Immature natural killer cell (primary cell): ENCODE measurements at regions not wholly inside any gene's neighbourhood (a gene's known extent, or its start where the extent isn't known, plus 50 kb on each side); places are given as distances from the start of the nearest gene placed in this dataset.
"Not testable (repeated sequence)": the region's sequence is repeated elsewhere in the genome, so short reads cannot be mapped to it uniquely, and the experiment has no call there.

Experiments used
- DNase-seq, 3 donors: peaks; one replicate each; pipeline ENCODE4 v3.0.0; 2022; ENCODE audit warnings: mixed read lengths in 1 of 3
- H3K27ac Mint-ChIP-seq, 6 donors: one replicate each; pipeline ENCODE4 v1.8.0; 2020; ENCODE audit warnings: mixed read lengths in 6 of 6, mild to moderate bottlenecking in 5 of 6, inconsistent platforms in 4 of 6, moderate library complexity in 3 of 6
- H3K27me3 Mint-ChIP-seq, 3 donors: one replicate each; pipeline ENCODE4 v1.8.0; 2020 to 2021; ENCODE audit warnings: low read depth in 3 of 3, mild to moderate bottlenecking in 3 of 3, mixed read lengths in 3 of 3, moderate library complexity in 3 of 3, inconsistent platforms in 1 of 3
- H3K36me3 Mint-ChIP-seq, 3 donors: one replicate each; pipeline ENCODE4 v1.8.0; 2020; ENCODE audit warnings: mixed read lengths in 3 of 3, inconsistent platforms in 2 of 3, mild to moderate bottlenecking in 2 of 3
- H3K4me1 Mint-ChIP-seq, 2 donors: one replicate each; pipeline ENCODE4 v1.8.0; 2020; ENCODE audit warnings: inconsistent platforms in 2 of 2, mild to moderate bottlenecking in 2 of 2, mixed read lengths in 2 of 2, moderate library complexity in 1 of 2
- H3K4me3 Mint-ChIP-seq, 5 donors: one replicate each; pipeline ENCODE4 v1.8.0; 2020; ENCODE audit warnings: mild to moderate bottlenecking in 5 of 5, mixed read lengths in 5 of 5, inconsistent platforms in 3 of 5, moderate library complexity in 3 of 5
- H3K9me3 Mint-ChIP-seq, 6 donors: one replicate each; pipeline ENCODE4 v1.8.0; 2020; ENCODE audit warnings: mild to moderate bottlenecking in 6 of 6, mixed read lengths in 6 of 6, inconsistent platforms in 4 of 6, moderate library complexity in 3 of 6

DNA sequence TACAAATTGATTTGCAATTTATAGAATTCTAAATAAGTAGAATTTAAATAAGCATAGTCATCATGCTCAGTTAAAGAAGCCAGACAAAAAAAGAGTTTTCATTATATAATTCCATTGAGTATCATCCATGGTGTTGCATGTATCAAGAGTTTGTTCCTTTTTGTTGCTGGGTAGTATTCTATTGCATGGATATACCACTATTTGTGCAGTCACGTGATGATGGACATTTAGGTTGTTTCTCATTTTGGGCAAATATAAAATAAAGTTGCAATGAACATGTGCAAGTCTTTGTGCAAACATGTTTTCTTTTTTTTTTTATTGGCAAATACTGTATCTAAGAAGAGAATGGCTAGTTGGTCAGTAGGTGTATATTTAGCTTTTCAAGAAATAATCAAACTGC is 186.2 kb upstream of the FRMD6 start:
- H3K9me3 Mint-ChIP-seq = peaks cover 0 to 1% (median 0%) of the 10 kb centered on the region in 6 donors
- H3K27ac Mint-ChIP-seq = no peak overlapping the region
- DNase-seq = no peak
- peaks cover 0 to 2% (median under 1%) of the 10 kb centered on the region in 3 donors for H3K27me3 Mint-ChIP-seq
- H3K4me3 Mint-ChIP-seq = no peak overlapping the region
- no peaks in the 10 kb centered on the region for H3K36me3 Mint-ChIP-seq
- no peaks in the 10 kb centered on the region for H3K4me1 Mint-ChIP-seq

DNA sequence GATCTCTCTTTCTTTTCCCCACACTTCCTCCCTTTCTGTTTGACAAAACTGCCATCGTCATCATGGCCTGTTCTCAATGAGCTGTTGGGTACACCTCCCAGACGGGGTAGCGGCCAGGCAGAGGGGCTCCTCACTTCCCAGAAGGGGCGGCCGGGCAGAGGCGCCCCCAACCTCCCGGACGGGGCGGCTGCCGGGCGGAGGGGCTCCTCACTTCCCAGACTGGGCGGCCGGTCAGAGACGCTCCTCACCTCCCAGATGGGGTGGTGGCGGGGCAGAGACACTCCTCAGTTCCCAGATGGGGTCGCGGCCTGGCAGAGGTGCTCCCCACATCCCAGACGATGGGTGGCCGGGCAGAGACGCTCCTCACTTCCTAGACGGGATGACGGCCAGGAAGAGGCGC is 184.3 kb upstream of the FRMD6 start:
- not testable (repeated sequence) for H3K4me1 Mint-ChIP-seq, H3K9me3 Mint-ChIP-seq, H3K27me3 Mint-ChIP-seq, H3K4me3 Mint-ChIP-seq, H3K36me3 Mint-ChIP-seq, H3K27ac Mint-ChIP-seq, DNase-seq

DNA sequence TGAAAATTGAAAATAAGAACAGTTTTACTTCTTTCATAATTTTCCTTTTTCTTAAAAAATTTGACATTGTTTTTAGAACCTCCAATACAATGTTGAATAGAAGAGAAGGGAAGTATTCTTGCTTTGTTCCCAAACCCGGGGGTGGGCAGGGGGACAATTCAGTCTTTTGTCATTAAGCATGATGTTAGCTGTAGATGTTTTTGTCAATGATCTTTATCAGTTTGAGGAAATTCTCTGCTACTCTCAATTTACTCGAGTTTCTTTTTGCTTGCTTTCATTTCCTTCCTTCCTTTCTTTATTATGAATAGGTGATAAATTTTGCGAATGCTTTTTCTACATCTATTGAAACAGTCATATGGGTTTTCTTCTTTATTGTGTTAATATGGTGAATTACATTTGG is 183.2 kb upstream of the FRMD6 start:
- H3K4me1 Mint-ChIP-seq = no peaks in the 10 kb centered on the region
- H3K36me3 Mint-ChIP-seq = no peaks in the 10 kb centered on the region
- H3K27me3 Mint-ChIP-seq = peaks cover 3 to 8% (median 6%) of the 10 kb centered on the region in 3 donors
- H3K9me3 Mint-ChIP-seq = peaks cover 0 to 1% (median 0%) of the 10 kb centered on the region in 6 donors
- no peak for DNase-seq
- no peak overlapping the region for H3K27ac Mint-ChIP-seq
- H3K4me3 Mint-ChIP-seq = no peak overlapping the region

DNA sequence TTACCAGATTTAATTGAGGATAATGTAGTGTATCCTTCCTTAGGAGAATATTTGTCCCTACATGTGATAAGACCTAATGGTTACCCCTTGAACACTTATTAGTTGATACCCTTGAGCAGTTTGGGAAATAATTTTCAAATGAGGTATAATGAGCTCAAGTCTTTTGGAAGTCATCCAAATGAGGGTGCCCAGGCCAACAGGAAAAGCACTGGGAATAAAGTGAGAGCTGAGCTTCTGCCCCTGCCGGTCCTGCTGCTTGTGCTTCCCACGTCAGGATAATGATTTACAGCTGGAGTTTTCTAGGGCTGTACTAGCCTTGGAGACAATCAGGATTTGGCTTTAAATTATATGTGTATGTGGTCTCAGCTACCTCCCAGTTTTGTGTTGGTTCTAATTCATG is 178.8 kb upstream of the FRMD6 start:
- H3K27ac Mint-ChIP-seq = no peak overlapping the region
- H3K9me3 Mint-ChIP-seq = no peaks in the 10 kb centered on the region
- peaks cover 5 to 8% (median 6%) of the 10 kb centered on the region in 3 donors for H3K27me3 Mint-ChIP-seq
- H3K4me1 Mint-ChIP-seq = no peaks in the 10 kb centered on the region
- DNase-seq = no peak
- no peaks in the 10 kb centered on the region for H3K36me3 Mint-ChIP-seq
- H3K4me3 Mint-ChIP-seq = no peak overlapping the region

DNA sequence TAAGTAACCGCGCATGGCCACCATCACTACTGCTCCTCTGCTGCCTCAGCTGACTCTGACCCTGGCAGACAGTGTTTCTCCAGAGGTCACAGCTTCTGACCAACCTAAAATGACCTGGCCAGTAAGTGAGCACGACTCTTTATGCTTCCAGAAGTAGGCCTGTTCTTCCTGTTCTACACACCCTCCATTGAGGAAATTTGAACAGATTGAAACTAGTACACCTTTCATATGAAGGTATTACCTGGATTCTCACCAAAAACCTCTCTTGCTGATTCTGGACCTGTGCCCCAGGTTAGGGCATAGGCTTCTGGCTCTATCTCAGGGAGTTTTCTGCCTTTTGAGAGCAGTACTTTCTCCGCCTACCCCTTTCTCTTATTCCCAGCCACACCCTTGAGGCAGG is 178.4 kb upstream of the FRMD6 start:
- Mint-ChIP-seq H3K36me3 (no peaks in the 10 kb centered on the region), H3K27me3 (peaks cover 5 to 8% (median 6%) of the 10 kb centered on the region in 3 donors), H3K9me3 (no peaks in the 10 kb centered on the region), H3K4me1 (no peaks in the 10 kb centered on the region), H3K27ac (no peak overlapping the region), H3K4me3 (no peak overlapping the region)
- no peak for DNase-seq

DNA sequence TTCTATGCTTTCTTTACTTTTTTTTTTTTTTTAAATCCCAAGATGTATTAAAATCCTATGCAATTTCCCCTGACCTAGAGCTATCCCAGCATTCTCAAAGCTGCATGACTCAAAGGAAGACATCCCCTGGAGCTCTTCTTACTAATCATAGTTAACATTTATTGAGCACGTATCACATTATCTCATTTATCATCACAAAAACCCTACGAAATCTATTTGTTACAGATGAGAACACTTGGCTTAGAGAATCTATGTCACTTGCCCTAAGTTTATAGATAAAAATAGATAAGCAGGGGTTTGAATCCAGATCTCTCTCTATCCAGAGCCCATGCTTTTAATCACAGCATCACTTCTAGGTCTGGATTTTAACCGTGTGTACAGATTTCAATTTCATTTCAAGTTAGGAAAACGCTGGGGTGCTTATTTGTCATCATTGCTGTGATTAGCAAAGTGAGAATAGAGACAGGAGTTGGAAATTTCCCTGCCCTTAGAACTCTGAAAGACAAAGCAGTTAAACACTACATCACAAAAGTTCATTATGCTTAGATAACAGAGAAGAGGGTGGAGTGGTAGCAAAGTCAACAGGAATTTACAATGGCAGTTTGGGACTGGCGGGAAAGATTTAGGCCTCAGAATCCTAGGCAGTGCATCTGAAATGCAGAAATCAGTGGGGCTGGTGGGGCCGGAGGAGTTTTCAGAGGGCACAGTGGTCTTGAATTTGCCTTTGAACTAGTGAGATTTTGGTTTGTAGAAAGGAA is 177.7 kb upstream of the FRMD6 start:
- Mint-ChIP-seq H3K4me1 (no peaks in the 10 kb centered on the region), H3K9me3 (no peaks in the 10 kb centered on the region), H3K4me3 (no peak overlapping the region), H3K27me3 (peaks cover 5 to 8% (median 6%) of the 10 kb centered on the region in 3 donors), H3K27ac (no peak overlapping the region), H3K36me3 (no peaks in the 10 kb centered on the region)
- no peak for DNase-seq

DNA sequence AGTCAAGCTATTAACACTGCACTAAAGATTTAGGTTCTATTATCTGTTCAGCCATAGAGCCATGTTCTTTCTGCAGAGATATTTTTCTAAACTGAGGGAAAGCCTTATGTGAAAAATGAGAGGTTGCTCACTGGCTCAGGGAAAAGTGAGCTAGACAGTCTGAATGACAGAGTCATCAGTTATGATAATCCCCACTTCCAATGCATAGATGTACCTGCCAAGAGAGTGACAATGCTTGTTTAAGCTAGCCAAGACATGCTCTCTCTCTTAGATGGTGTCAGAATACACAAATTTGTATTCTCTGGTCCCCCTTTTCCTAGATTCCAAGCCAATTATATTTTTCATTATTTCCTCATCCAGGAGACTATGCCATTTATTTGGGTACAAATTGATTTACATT is 176.9 kb upstream of the FRMD6 start:
- H3K27ac Mint-ChIP-seq = no peak overlapping the region
- H3K27me3 Mint-ChIP-seq = peaks cover 5 to 6% (median 6%) of the 10 kb centered on the region in 3 donors
- H3K4me1 Mint-ChIP-seq = no peaks in the 10 kb centered on the region
- no peak for DNase-seq
- no peaks in the 10 kb centered on the region for H3K9me3 Mint-ChIP-seq
- no peaks in the 10 kb centered on the region for H3K36me3 Mint-ChIP-seq
- no peak overlapping the region for H3K4me3 Mint-ChIP-seq

DNA sequence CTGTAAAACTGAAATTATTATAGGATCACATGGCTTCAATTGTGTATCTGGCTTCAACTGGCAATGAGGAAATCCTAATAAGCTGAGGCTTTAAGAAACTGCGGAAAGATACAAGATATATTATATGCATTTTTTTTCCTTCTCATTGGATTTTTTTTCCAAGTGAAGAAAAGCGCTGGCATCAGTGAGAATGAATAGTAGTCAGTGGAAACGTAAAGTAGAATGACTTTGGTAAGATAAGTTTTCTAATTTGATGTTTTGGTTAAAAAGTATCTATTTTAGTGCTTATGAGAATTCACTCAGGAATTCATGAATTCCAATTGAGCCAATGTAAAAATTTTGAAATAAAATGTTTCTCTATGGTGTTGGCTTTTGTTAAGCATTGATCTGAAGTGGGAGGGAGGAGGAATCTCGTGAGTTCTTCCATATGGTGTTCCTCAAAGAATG is 173.5 kb upstream of the FRMD6 start:
- H3K36me3 Mint-ChIP-seq = no peaks in the 10 kb centered on the region
- H3K9me3 Mint-ChIP-seq = no peaks in the 10 kb centered on the region
- DNase-seq = no peak

DNA sequence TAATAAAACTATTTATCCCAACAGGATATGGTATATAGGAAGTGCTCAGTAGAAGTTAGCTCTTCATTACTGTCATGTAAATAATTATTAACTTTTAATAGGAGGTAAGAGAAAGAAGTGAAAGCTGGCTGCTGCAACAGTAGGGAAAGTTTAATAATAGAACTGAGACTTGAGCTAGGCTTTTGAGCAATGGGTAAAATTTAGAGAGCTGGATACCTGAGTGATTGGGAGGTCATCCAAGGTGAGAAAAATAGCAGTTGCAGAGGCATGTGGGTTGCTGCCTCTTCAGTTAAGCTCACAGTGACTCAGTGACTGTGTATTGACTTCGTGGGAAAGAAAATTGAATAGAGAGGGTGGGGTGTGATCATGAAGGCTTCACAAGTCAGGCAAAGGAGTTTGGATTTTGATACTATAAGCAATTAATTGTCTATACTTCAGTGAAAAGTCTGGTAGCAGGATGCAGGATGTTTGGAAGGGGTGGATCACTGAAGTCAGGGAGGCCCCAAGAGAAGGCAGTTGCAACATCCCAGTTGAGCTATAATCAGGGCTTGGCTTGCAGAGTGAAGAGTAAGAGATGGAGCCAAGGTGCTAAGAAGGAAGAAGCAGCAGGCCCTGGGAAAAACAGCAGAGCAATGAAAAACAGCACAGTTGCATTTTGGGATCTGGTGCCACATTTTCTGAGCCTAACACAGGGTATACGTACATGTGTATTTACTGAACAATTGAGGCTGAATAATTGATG is 172.0 kb upstream of the FRMD6 start:
- DNase-seq = no peak
- Mint-ChIP-seq H3K9me3 (peaks cover 0 to 1% (median 0%) of the 10 kb centered on the region in 6 donors), H3K4me3 (no peak overlapping the region), H3K27ac (no peak overlapping the region), H3K4me1 (no peaks in the 10 kb centered on the region), H3K36me3 (no peaks in the 10 kb centered on the region), H3K27me3 (peaks cover 0 to 3% (median 0%) of the 10 kb centered on the region in 3 donors)

More for the DNA sequence above, 173.5 kb upstream of the FRMD6 start:
- H3K27ac Mint-ChIP-seq = no peak overlapping the region
- H3K4me1 Mint-ChIP-seq = no peaks in the 10 kb centered on the region
- H3K27me3 Mint-ChIP-seq = peaks cover 3 to 6% (median 3%) of the 10 kb centered on the region in 3 donors
- no peak overlapping the region for H3K4me3 Mint-ChIP-seq

DNA sequence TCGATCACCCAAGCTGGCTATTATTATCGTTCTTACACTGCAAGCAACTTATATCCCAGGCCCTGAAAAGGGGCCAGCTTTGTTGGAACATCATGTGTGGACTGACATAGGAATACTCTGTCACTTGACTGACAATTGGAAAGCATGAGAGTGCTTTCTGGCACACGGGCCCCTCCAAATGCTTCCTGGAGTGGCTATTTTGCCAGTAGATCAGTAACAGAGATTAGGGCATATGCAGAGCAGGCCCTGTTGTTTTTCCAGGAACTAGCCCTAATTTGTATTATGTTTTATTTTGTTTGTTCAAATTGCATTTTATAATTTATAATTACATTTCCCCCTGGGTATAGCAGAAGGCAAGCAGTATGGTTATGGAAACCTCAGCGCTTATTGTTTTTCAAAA is 170.1 kb upstream of the FRMD6 start:
- no peak for DNase-seq

DNA sequence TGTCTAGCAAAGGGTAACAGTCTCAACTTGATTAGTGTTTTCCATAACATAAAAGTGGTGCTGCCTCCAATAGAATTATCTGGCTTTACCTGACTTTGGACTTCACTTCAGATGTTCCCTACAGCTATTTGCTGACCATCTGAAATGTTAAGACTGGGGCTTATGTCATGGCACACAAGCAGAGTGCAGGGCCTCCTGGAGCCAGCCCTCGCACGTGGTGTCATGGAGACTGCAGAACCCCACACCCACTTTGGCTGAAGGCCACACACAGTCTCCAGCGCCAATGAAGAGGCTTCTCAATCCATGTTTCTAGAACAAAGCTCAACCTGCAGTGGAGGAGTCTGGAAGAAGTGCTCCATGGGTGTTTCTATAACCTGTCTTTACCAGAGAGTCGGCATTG is 169.6 kb upstream of the FRMD6 start:
- Mint-ChIP-seq H3K27ac (no peak overlapping the region), H3K36me3 (no peaks in the 10 kb centered on the region), H3K4me1 (no peaks in the 10 kb centered on the region), H3K4me3 (no peak overlapping the region), H3K9me3 (peaks cover 0 to 1% (median 0%) of the 10 kb centered on the region in 6 donors), H3K27me3 (peaks cover 0 to 3% (median 2%) of the 10 kb centered on the region in 3 donors)
- no peak for DNase-seq

More for the DNA sequence above, 170.1 kb upstream of the FRMD6 start:
- no peak overlapping the region for H3K4me3 Mint-ChIP-seq
- no peak overlapping the region for H3K27ac Mint-ChIP-seq
- H3K4me1 Mint-ChIP-seq = no peaks in the 10 kb centered on the region
- no peaks in the 10 kb centered on the region for H3K36me3 Mint-ChIP-seq
- H3K9me3 Mint-ChIP-seq = peaks cover 0 to 1% (median 0%) of the 10 kb centered on the region in 6 donors
- H3K27me3 Mint-ChIP-seq = peaks cover 0 to 3% (median 2%) of the 10 kb centered on the region in 3 donors

DNA sequence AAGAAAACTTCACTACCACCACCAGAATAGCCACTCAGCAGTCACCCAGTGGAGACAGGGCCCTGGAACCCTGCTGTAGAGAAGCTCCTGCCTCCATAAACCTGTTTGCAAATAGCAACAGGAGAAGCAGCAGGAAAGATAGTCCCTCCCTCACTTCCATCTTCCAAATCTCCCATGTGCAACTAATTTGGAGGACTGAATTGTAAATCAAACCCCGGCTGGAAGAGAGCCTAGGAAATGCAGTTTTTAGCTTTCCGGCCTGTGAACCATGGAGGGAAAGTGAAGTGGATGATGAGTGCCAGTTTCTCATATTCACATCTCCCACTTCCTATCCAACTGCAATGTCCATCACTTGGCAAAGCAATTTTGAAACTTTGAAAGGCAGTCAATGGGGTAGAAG is 167.2 kb upstream of the FRMD6 start:
- Mint-ChIP-seq H3K36me3 (no peaks in the 10 kb centered on the region), H3K4me1 (no peaks in the 10 kb centered on the region), H3K9me3 (peaks cover 0 to 1% (median 0%) of the 10 kb centered on the region in 6 donors), H3K4me3 (no peak overlapping the region), H3K27me3 (peaks cover 0 to 3% (median 2%) of the 10 kb centered on the region in 3 donors), H3K27ac (no peak overlapping the region)
- no peak for DNase-seq

DNA sequence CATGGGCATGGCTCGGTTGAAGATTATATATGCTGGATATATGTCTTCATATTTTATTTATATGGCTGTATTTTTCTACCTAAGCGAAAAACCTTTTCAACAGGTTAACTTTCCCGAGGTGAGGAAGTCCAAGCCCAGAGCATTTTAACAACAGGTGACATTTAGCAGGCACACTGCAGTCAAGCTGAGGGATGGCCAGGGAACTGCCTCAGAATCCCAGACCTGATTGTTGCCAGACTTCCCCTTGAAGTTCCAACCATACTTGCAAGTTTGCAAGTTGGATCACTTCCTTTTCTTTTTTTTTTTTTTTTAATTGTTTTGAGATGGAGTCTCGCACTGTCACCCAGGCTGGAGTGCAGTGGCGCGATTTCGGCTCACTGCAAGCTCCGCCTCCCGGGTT is 166.0 kb upstream of the FRMD6 start:
- H3K27me3 Mint-ChIP-seq = peaks cover 0 to 3% (median 2%) of the 10 kb centered on the region in 3 donors
- H3K27ac Mint-ChIP-seq = no peak overlapping the region
- H3K9me3 Mint-ChIP-seq = peaks cover 0 to 1% (median 0%) of the 10 kb centered on the region in 6 donors
- no peak for DNase-seq
- no peaks in the 10 kb centered on the region for H3K4me1 Mint-ChIP-seq
- H3K4me3 Mint-ChIP-seq = no peak overlapping the region
- no peaks in the 10 kb centered on the region for H3K36me3 Mint-ChIP-seq

DNA sequence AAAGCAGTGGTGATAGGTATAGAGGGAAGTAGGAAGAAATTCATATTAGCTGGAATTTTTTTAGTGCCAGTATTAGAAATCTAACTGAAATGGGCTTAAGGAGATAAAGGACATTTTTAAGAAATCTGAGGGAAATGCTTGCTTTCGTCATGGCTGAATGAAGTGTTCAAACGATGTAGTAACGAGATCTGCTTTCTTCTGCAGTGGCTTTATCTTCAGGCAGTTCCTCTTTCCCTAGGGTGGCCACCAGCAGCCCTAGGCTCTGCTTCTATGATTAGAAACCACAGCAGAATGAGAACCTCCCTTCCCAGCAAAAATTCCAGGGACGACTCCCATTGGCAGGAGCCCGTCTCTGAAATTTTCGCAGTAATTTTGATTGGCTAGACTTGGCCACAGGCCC is 163.9 kb upstream of the FRMD6 start:
- no peak overlapping the region for H3K27ac Mint-ChIP-seq
- H3K27me3 Mint-ChIP-seq = peaks cover 0 to 2% (median 0%) of the 10 kb centered on the region in 3 donors
- no peak overlapping the region for H3K4me3 Mint-ChIP-seq
- no peaks in the 10 kb centered on the region for H3K36me3 Mint-ChIP-seq
- H3K9me3 Mint-ChIP-seq = peaks cover 0 to 1% (median 0%) of the 10 kb centered on the region in 6 donors
- no peaks in the 10 kb centered on the region for H3K4me1 Mint-ChIP-seq
- no peak for DNase-seq
